Suprapubic skin (tissue), 4 donors: ENCODE measurements at regions not wholly inside any gene's neighbourhood (a gene's known extent, or its start where the extent isn't known, plus 50 kb on each side); places are given as distances from the start of the nearest gene placed in this dataset.

Source experiments
- DNase-seq, 2 donors: peaks; one replicate each; pipeline ENCODE4 v3.0.0-alpha.2; 2019; ENCODE audit warnings: low spot score in 2 of 2
- H3K27ac ChIP-seq: fragments of 200-600 bp; sonication (generic); one replicate; pipeline ENCODE4 v1.5.1; 2019
- H3K27me3 ChIP-seq: fragments of 200-600 bp; sonication (generic); one replicate; pipeline ENCODE4 v1.5.1; 2019
- H3K36me3 ChIP-seq: fragments of 200-600 bp; sonication (generic); one replicate; pipeline ENCODE4 v1.5.1; 2019
- H3K4me1 ChIP-seq: fragments of 200-600 bp; sonication (generic); one replicate; pipeline ENCODE4 v1.5.1; 2019
- H3K4me3 ChIP-seq: fragments of 200-600 bp; sonication (generic); one replicate; pipeline ENCODE4 v1.5.1; 2019; ENCODE audit warnings: mild to moderate bottlenecking
- H3K9me3 ChIP-seq: fragments of 200-600 bp; sonication (generic); one replicate; pipeline ENCODE4 v1.5.1; 2019
- EP300 ChIP-seq: sonication (generic); formaldehyde crosslinking; IDR thresholded peaks from one replicate; pipeline ENCODE4 v1.6.1; 2017; ENCODE audit warnings: antibody characterized with exemption
- POLR2A ChIP-seq, 2 donors: fragments of 450-650 bp; IDR thresholded peaks; one replicate each; pipeline ENCODE4 v1.6.1; 2017; ENCODE audit warnings: antibody characterized with exemption in 2 of 2, mild to moderate bottlenecking in 2 of 2, moderate library complexity in 2 of 2
- POLR2AphosphoS5 ChIP-seq, 3 donors: sonication (generic); formaldehyde crosslinking; IDR thresholded peaks; one replicate each; pipeline ENCODE4 v1.6.1; 2017; ENCODE audit warnings: antibody characterized with exemption in 3 of 3
- WGBS: methylation state at CpG from one replicate; pipeline ENCODE4 v1.1.5; 2018; 5-methylcytosine and 5-hydroxymethylcytosine counted together
- TF ChIP-seq, protein P1 (sequence below), 2 donors: fragments of 200-600 bp in 1 of 2; fragments of 450-650 bp in 1 of 2; sonication (generic) in 1 of 2; IDR thresholded peaks; one replicate each; pipeline ENCODE4 v1.5.1; 2016 to 2019; ENCODE audit warnings: antibody characterized with exemption in 2 of 2, mild to moderate bottlenecking in 1 of 2, moderate library complexity in 1 of 2

DNA sequence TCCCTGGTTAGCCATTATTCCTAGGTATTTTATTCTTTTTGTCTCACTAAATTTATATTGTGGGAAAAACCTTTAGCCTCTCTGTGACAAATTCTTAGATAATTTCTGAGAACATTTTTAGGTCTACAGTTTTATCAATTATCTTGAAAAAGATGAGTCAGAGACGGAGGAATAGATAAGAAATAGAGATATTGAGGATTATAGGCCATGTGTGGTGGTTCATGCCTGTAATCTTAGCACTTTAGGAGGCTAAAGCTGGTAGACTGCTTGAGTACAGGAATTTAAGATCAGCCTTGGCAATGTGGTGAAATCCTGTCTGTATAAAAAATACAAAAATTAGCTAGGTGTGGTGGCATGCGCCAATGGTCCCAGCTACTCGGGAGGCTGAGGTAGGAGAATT lies 960.2 kb downstream of the SQOR start:
- DNase-seq, result no peak
- WGBS, result 86% methylated on average over 3 of the region's 3 CpGs
- Histone ChIP-seq H3K36me3 (no peaks in the 10 kb centered on the region), H3K27ac (no peak overlapping the region), H3K27me3 (no peaks in the 10 kb centered on the region), H3K4me3 (no peak overlapping the region), H3K9me3 (no peaks in the 10 kb centered on the region), H3K4me1 (no peaks in the 10 kb centered on the region)
- no peak for TF ChIP-seq POLR2A (IDR thresholded peaks at IDR 0.05)
- TF ChIP-seq, protein P1, sequence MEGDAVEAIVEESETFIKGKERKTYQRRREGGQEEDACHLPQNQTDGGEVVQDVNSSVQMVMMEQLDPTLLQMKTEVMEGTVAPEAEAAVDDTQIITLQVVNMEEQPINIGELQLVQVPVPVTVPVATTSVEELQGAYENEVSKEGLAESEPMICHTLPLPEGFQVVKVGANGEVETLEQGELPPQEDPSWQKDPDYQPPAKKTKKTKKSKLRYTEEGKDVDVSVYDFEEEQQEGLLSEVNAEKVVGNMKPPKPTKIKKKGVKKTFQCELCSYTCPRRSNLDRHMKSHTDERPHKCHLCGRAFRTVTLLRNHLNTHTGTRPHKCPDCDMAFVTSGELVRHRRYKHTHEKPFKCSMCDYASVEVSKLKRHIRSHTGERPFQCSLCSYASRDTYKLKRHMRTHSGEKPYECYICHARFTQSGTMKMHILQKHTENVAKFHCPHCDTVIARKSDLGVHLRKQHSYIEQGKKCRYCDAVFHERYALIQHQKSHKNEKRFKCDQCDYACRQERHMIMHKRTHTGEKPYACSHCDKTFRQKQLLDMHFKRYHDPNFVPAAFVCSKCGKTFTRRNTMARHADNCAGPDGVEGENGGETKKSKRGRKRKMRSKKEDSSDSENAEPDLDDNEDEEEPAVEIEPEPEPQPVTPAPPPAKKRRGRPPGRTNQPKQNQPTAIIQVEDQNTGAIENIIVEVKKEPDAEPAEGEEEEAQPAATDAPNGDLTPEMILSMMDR (IDR thresholded peaks at IDR 0.05), result no peak
- no peak for TF ChIP-seq POLR2AphosphoS5 (IDR thresholded peaks at IDR 0.05)
- no peak for TF ChIP-seq EP300

DNA sequence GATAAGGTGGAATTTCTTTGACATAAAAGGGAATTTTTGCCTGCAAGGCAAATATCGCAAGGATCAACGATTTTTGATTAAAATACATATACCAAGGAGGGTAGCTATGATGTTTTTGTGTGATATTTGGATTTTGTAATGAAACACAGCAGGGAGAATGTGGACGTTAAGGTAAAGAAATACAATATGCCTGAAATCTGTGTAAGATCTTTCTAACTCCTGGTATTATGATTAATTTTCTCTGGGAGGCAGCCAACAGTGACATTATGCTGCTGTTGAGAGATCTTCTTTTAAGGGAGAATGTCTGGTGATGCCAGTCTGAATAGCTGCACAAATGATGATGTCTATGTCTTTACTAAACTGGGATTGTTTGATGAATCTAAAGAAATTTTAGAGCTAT lies 972.2 kb downstream of the SQOR start:
- Histone ChIP-seq H3K36me3 (no peaks in the 10 kb centered on the region), H3K4me3 (no peak overlapping the region), H3K4me1 (no peaks in the 10 kb centered on the region), H3K27ac (no peak overlapping the region), H3K9me3 (no peaks in the 10 kb centered on the region), H3K27me3 (no peaks in the 10 kb centered on the region)
- TF ChIP-seq EP300 (no peak), POLR2A (IDR thresholded peaks at IDR 0.05) (no peak), POLR2AphosphoS5 (IDR thresholded peaks at IDR 0.05) (no peak)
- TF ChIP-seq, protein P1 (IDR thresholded peaks at IDR 0.05), result no peak
- WGBS, result 32% methylated on average over 3 of the region's 3 CpGs
- no peak for DNase-seq

DNA sequence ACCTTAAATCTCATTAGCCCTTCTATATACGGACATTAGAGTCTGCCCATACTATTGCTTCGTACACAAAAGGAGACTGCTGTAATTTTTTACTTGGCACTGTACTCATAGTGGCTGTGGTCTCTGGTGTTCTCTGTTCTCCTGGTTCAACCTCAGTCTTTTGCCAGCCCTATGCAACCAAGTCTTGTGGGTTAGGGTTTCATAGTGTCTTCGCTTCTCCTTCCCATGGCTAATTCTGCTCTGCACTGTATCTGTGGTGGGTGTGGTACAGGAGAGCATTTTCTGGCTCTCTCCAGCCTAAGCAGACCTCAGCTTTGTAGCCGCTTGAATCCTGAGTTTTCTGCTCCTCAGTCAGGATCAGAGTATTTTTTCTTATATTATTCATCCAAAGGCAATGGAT lies 981.2 kb downstream of the SQOR start:
- TF ChIP-seq POLR2A (IDR thresholded peaks at IDR 0.05), result no peak
- TF ChIP-seq POLR2AphosphoS5 (IDR thresholded peaks at IDR 0.05), result no peak
- TF ChIP-seq, protein P1 (IDR thresholded peaks at IDR 0.05), result no peak
- no peak for TF ChIP-seq EP300
- no peaks in the 10 kb centered on the region for H3K36me3 ChIP-seq
- 95% methylated on average over 4 of the region's 4 CpGs for WGBS
- H3K4me3 ChIP-seq, result no peak overlapping the region
- H3K9me3 ChIP-seq, result no peaks in the 10 kb centered on the region
- H3K27me3 ChIP-seq, result no peaks in the 10 kb centered on the region
- H3K4me1 ChIP-seq, result no peaks in the 10 kb centered on the region
- H3K27ac ChIP-seq, result no peak overlapping the region
- DNase-seq, result no peak

DNA sequence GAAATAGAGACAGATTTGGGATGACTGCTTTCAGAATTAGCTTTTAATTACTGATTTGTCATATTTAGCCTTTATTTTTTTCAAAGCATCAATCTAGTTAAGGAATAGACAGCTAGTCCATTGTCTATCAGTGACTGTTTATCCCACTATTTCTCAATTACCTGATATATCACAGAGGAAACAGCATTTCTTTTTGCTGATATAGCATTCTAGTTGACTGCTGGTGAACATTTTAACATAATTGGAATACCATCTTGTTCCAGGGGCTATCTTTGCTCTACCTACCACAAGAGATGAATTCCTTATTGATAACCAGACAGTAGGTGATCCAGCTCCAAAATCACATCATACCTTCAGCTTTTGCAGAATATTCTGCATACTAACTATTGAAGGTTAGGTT lies 982.7 kb downstream of the SQOR start:
- no peak overlapping the region for H3K27ac ChIP-seq
- TF ChIP-seq POLR2A (IDR thresholded peaks at IDR 0.05) (no peak), EP300 (no peak), POLR2AphosphoS5 (IDR thresholded peaks at IDR 0.05) (no peak)
- TF ChIP-seq, protein P1 (IDR thresholded peaks at IDR 0.05), result no peak

DNA sequence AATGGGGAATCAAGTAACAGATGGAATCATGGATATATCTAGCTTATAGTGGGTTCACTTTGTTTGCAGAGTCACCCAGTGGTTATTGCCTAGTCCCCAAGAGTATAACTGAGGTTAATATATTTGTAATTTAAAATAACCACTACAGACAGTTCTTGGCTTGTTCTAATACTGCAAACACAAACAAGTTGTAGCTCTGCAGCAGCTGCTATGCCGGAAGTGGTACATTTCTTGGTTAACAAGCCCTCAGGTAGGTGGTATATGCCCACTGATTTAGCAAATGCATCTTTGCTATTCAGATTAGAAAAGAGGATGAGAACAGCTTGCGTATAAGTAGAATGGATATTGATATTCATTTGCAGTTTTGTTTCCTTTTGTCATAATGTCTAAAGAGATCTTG lies 984.2 kb downstream of the SQOR start:
- no peaks in the 10 kb centered on the region for H3K4me1 ChIP-seq
- no peaks in the 10 kb centered on the region for H3K36me3 ChIP-seq
- H3K9me3 ChIP-seq, result no peaks in the 10 kb centered on the region
- H3K27ac ChIP-seq, result no peak overlapping the region
- no peak for DNase-seq
- TF ChIP-seq, protein P1 (IDR thresholded peaks at IDR 0.05), result no peak
- TF ChIP-seq EP300 (no peak), POLR2AphosphoS5 (IDR thresholded peaks at IDR 0.05) (no peak), POLR2A (IDR thresholded peaks at IDR 0.05) (no peak)
- H3K27me3 ChIP-seq, result no peaks in the 10 kb centered on the region
- H3K4me3 ChIP-seq, result no peak overlapping the region
- 37% methylated on average over 2 of the region's 2 CpGs for WGBS

More for the DNA sequence above, 982.7 kb downstream of the SQOR start:
- H3K4me1 ChIP-seq, result no peaks in the 10 kb centered on the region
- DNase-seq, result no peak
- H3K27me3 ChIP-seq, result no peaks in the 10 kb centered on the region
- no peak overlapping the region for H3K4me3 ChIP-seq
- H3K9me3 ChIP-seq, result no peaks in the 10 kb centered on the region
- H3K36me3 ChIP-seq, result no peaks in the 10 kb centered on the region
